OCI-LY7 (cell line): ENCODE measurements at regions not wholly inside any gene's neighbourhood (a gene's known extent, or its start where the extent isn't known, plus 50 kb on each side); places are given as distances from the start of the nearest gene placed in this dataset.

ENCODE experiments used
- BruUV-seq: library from RNA; stranded (reverse); fragments of 400-500 nt; replicated peaks from 2 replicates; lab custom pipeline; 2021; lab: Mats Ljungman, UMichigan
- CTCF ChIA-PET: fragments of 300-600 bp; sonication (Branson Sonifier 250); formaldehyde crosslinking; loops from one replicate; lab custom pipeline; 2022; ENCODE audit warnings: antibody characterized with exemption; ENCODE audit not compliant: unreplicated experiment; lab: Charles Lee
- POLR2A ChIA-PET: fragments of 300-600 bp; sonication (Branson Sonifier 250); formaldehyde crosslinking; loops from one replicate; lab custom pipeline; 2022; ENCODE audit warnings: antibody characterized with exemption; lab: Charles Lee
- DNase-seq: peaks from one replicate; pipeline ENCODE4 v3.0.0-alpha.2; 2015; ENCODE audit warnings: low spot score
- H2AFZ ChIP-seq: fragments of 200-600 bp; sonication (generic), shearing (Covaris generic); 2 replicates; pipeline ENCODE4 v1.6.1; 2014; ENCODE audit warnings: mild to moderate bottlenecking, antibody characterized with exemption, low read length, moderate library complexity
- H3K27ac ChIP-seq: fragments of 200-600 bp; sonication (generic); 2 replicates; pipeline ENCODE4 v1.5.1; 2014; ENCODE audit warnings: mixed run types, low read depth, mild to moderate bottlenecking, moderate library complexity, low read length, inconsistent platforms; ENCODE audit not compliant: poor library complexity, severe bottlenecking
- H3K36me3 ChIP-seq: fragments of 200-600 bp; sonication (generic); 2 replicates; pipeline ENCODE4 v1.6.1; 2014; ENCODE audit warnings: mild to moderate bottlenecking, antibody characterized with exemption, low read length, moderate library complexity, mixed read lengths; ENCODE audit not compliant: insufficient read depth
- H3K4me1 ChIP-seq: fragments of 200-600 bp; sonication (generic); 2 replicates; pipeline ENCODE4 v1.5.1; 2014; ENCODE audit warnings: mild to moderate bottlenecking, low read length; ENCODE audit not compliant: insufficient read depth, poor library complexity, severe bottlenecking
- H3K4me2 ChIP-seq: fragments of 200-600 bp; sonication (generic); 2 replicates; pipeline ENCODE4 v1.6.1; 2014; ENCODE audit warnings: mild to moderate bottlenecking, low read length
- H3K4me3 ChIP-seq: fragments of 200-600 bp; sonication (generic); 2 replicates; pipeline ENCODE4 v1.5.1; 2014; ENCODE audit warnings: mild to moderate bottlenecking, low read depth, low read length; ENCODE audit not compliant: poor library complexity, severe bottlenecking
- H3K79me2 ChIP-seq: fragments of 200-600 bp; sonication (generic); 2 replicates; pipeline ENCODE4 v1.6.1; 2016; ENCODE audit warnings: low read depth, mild to moderate bottlenecking, low read length, moderate library complexity, mixed read lengths; ENCODE audit not compliant: insufficient read depth
- H3K9me2 ChIP-seq: fragments of 200-600 bp; sonication (generic); 2 replicates; pipeline ENCODE4 v1.6.1; 2016; ENCODE audit warnings: mild to moderate bottlenecking, low read length, mixed read lengths; ENCODE audit not compliant: insufficient read depth
- H3K9me3 ChIP-seq: fragments of 200-600 bp; sonication (generic); 2 replicates; pipeline ENCODE4 v1.6.1; 2014; ENCODE audit warnings: mild to moderate bottlenecking, mixed run types, low read length, mixed read lengths
- H4K20me1 ChIP-seq: fragments of 200-600 bp; sonication (generic); 2 replicates; pipeline ENCODE4 v1.6.1; 2014; ENCODE audit warnings: mild to moderate bottlenecking, antibody characterized with exemption, low read length, moderate library complexity, mixed read lengths; ENCODE audit not compliant: insufficient read depth
- CTCF ChIP-seq: fragments of 200-600 bp; sonication (generic); conservative IDR thresholded peaks from 2 replicates; pipeline ENCODE4 v1.5.1; 2014; ENCODE audit warnings: mild to moderate bottlenecking, antibody characterized with exemption, low read length, moderate library complexity, mixed read lengths
- EZH2phosphoT487 ChIP-seq: fragments of 200-600 bp; sonication (generic); IDR thresholded peaks from 2 replicates; pipeline ENCODE4 v1.6.1; 2018; ENCODE audit warnings: low read depth, borderline replicate concordance, mild to moderate bottlenecking, mixed run types, antibody characterized with exemption, low read length, moderate library complexity, mixed read lengths
- intact Hi-C: fragments of 100-400 bp; cut with micrococcal nuclease; formaldehyde crosslinking; loops from one replicate; pipeline ENCODE4 v1.10.0; 2022; ENCODE audit not compliant: unreplicated experiment

- TF ChIP-seq CTCF (no peak), EZH2phosphoT487 (no peak)
Observed at GRCh38 chr2:121837591-121837990, 82.1 kb downstream of the TSN start.

GRCh38 chr2:121838551-121838950, 83.1 kb downstream of the TSN start:
- no peak overlapping the region for H3K4me2 ChIP-seq
- ChIA-PET POLR2A (interaction anchor here (0.9 kb wide), 1 partner anchor 32 kb away, joined by 5 read pairs; no protein-coding TSS in a partner anchor), CTCF (no interaction called here)
- no peaks in the 10 kb centered on the region for H3K79me2 ChIP-seq
- no TSS peak for BruUV-seq
- H4K20me1 ChIP-seq: no peaks in the 10 kb centered on the region
- no peaks in the 10 kb centered on the region for H3K9me3 ChIP-seq
- no peak for DNase-seq
- TF ChIP-seq CTCF: no peak
- TF ChIP-seq EZH2phosphoT487: no peak
- no peaks in the 10 kb centered on the region for H3K4me1 ChIP-seq
- H3K36me3 ChIP-seq: no peaks in the 10 kb centered on the region
- no peak overlapping the region for H2AFZ ChIP-seq
- H3K9me2 ChIP-seq: no peaks in the 10 kb centered on the region
- H3K27ac ChIP-seq: no peak overlapping the region
- intact Hi-C loops: no loop called here
- H3K4me3 ChIP-seq: no peak overlapping the region

More at GRCh38 chr2:121837591-121837990, 82.1 kb downstream of the TSN start:
- no peaks in the 10 kb centered on the region for H4K20me1 ChIP-seq
- H3K27ac ChIP-seq: no peak overlapping the region
- no peaks in the 10 kb centered on the region for H3K36me3 ChIP-seq
- BruUV-seq: no TSS peak
- intact Hi-C loops: no loop called here
- no peak overlapping the region for H2AFZ ChIP-seq
- no peak overlapping the region for H3K4me3 ChIP-seq
- no peaks in the 10 kb centered on the region for H3K9me3 ChIP-seq
- no peak overlapping the region for H3K4me2 ChIP-seq
- DNase-seq: no peak
- H3K9me2 ChIP-seq: no peaks in the 10 kb centered on the region
- H3K79me2 ChIP-seq: no peaks in the 10 kb centered on the region
- ChIA-PET CTCF (interaction anchor here (1.4 kb wide), 1 partner anchor 27 kb away, joined by 7 read pairs; no protein-coding TSS in a partner anchor), POLR2A (interaction anchor here (0.9 to 1.5 kb wide), 3 partner anchors 9 to 66 kb away, joined by 3 to 7 read pairs (median 5); no protein-coding TSS in a partner anchor)
- H3K4me1 ChIP-seq: no peaks in the 10 kb centered on the region

- Histone ChIP-seq H3K9me3 (no peaks in the 10 kb centered on the region), H3K9me2 (no peaks in the 10 kb centered on the region), H2AFZ (no peak overlapping the region), H3K4me1 (no peaks in the 10 kb centered on the region), H3K4me3 (no peak overlapping the region), H3K27ac (no peak overlapping the region), H4K20me1 (no peaks in the 10 kb centered on the region), H3K4me2 (no peak overlapping the region), H3K79me2 (no peaks in the 10 kb centered on the region), H3K36me3 (no peaks in the 10 kb centered on the region)
- no TSS peak for BruUV-seq
- ChIA-PET CTCF (no interaction called here), POLR2A (no interaction called here)
- DNase-seq: no peak
- intact Hi-C loops: no loop called here
- no peak for TF ChIP-seq EZH2phosphoT487
- peak; percentile 64 for TF ChIP-seq CTCF
Observed at GRCh38 chr2:121839584-121839983, 84.1 kb downstream of the TSN start.
